Panc1 (cell line): ENCODE measurements at regions not wholly inside any gene's neighbourhood (a gene's known extent, or its start where the extent isn't known, plus 50 kb on each side); places are given as distances from the start of the nearest gene placed in this dataset.

Experiments used
- CTCF ChIP-seq: fragments of 450-650 bp; IDR thresholded peaks from 2 replicates; pipeline ENCODE4 v1.5.1; 2017; ENCODE audit warnings: mild to moderate bottlenecking
- POLR2AphosphoS5 ChIP-seq: IDR thresholded peaks from 2 replicates; pipeline ENCODE4 v1.6.1; 2012; ENCODE audit warnings: mild to moderate bottlenecking, low read depth, low read length, moderate library complexity
- SIN3A ChIP-seq: IDR thresholded peaks from 2 replicates; pipeline ENCODE4 v1.6.1; 2012; ENCODE audit warnings: low read depth, mild to moderate bottlenecking, low read length, moderate library complexity, borderline replicate concordance; ENCODE audit not compliant: insufficient read depth
- TCF7L2 ChIP-seq: IDR thresholded peaks from 2 replicates; pipeline ENCODE4 v1.6.1; 2011; ENCODE audit warnings: mild to moderate bottlenecking, low read depth, low read length, inconsistent platforms
- TF ChIP-seq, protein P1 (sequence below), 2 experiments: IDR thresholded peaks; 2 replicates each; pipeline ENCODE4 v1.6.1; 2011 to 2012; ENCODE audit warnings: low read depth in 2 of 2, control low read depth in 1 of 2, low read length in 1 of 2, mild to moderate bottlenecking in 1 of 2, moderate library complexity in 1 of 2; ENCODE audit not compliant: insufficient read depth in 1 of 2

DNA sequence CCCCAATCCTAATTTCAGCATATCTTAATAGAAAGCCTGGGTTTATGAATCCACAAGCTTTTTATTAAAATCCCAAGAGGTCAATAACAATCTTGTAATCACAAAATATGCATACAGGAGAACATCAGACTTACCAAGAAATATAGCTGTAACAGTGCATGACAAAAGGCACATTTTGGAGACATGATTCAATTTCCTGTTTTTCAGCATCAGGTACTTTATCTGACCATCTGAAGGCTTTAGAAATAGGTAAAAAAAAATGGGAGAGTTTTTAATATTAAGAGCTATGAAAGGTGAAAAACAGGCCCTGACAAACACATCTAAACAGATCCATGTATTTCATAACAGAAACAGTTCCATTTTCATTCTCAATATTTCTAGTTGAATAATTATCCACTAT, 89.9 kb upstream of the EFEMP1 start:
- no peak for TF ChIP-seq CTCF
- no peak for TF ChIP-seq POLR2AphosphoS5
- TF ChIP-seq SIN3A: no peak
- TF ChIP-seq TCF7L2: no peak
- TF ChIP-seq, protein P1, sequence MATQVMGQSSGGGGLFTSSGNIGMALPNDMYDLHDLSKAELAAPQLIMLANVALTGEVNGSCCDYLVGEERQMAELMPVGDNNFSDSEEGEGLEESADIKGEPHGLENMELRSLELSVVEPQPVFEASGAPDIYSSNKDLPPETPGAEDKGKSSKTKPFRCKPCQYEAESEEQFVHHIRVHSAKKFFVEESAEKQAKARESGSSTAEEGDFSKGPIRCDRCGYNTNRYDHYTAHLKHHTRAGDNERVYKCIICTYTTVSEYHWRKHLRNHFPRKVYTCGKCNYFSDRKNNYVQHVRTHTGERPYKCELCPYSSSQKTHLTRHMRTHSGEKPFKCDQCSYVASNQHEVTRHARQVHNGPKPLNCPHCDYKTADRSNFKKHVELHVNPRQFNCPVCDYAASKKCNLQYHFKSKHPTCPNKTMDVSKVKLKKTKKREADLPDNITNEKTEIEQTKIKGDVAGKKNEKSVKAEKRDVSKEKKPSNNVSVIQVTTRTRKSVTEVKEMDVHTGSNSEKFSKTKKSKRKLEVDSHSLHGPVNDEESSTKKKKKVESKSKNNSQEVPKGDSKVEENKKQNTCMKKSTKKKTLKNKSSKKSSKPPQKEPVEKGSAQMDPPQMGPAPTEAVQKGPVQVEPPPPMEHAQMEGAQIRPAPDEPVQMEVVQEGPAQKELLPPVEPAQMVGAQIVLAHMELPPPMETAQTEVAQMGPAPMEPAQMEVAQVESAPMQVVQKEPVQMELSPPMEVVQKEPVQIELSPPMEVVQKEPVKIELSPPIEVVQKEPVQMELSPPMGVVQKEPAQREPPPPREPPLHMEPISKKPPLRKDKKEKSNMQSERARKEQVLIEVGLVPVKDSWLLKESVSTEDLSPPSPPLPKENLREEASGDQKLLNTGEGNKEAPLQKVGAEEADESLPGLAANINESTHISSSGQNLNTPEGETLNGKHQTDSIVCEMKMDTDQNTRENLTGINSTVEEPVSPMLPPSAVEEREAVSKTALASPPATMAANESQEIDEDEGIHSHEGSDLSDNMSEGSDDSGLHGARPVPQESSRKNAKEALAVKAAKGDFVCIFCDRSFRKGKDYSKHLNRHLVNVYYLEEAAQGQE (IDR thresholded peaks at IDR 0.05; ENCODE audit: insufficient read depth in 1 of 2, low read depth in 2 of 2, low read length in 1 of 2): no peak
